Thyroid gland (tissue), 4 donors: ENCODE measurements at regions not wholly inside any gene's neighbourhood (a gene's known extent, or its start where the extent isn't known, plus 50 kb on each side); places are given as distances from the start of the nearest gene placed in this dataset.

Source experiments
- CTCF ChIP-seq, 6 experiments: fragments of 200-600 bp in 3 of 6; fragments of 450-650 bp in 3 of 6; sonication (generic) in 3 of 6; IDR thresholded peaks; one replicate each; pipeline ENCODE4 v1.5.1; 2016 to 2019; ENCODE audit warnings: antibody characterized with exemption in 6 of 6, mild to moderate bottlenecking in 2 of 6, inconsistent platforms in 1 of 6, moderate library complexity in 1 of 6
- POLR2A ChIP-seq, 2 donors: fragments of 450-650 bp; IDR thresholded peaks; one replicate each; pipeline ENCODE4 v1.6.1; 2017; ENCODE audit warnings: antibody characterized with exemption in 2 of 2, mild to moderate bottlenecking in 2 of 2, moderate library complexity in 1 of 2

DNA sequence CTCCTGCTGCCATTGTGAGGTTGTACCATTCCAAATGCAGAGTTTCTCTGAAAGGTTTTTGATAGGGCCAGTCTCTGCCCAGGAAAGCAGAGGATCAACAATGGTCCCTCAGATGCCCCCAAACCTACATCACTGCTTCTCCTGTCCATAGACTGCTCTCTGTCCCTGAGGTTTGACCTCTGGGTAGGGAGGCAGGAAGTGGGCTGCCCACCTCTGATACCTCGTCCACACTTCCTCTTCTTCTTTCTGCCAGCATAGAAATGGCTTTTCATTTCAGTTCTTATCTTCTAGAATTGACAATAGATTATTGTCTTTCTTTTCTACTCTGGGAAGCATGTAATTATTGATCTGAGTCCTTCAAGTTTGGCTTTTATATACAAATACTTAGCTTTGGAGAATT lies 170.6 kb downstream of the TRMT11 start:
- TF ChIP-seq CTCF (IDR thresholded peaks at IDR 0.05) (no peak), POLR2A (IDR thresholded peaks at IDR 0.05) (no peak)
